GM12801 (cell line): ENCODE measurements at regions not wholly inside any gene's neighbourhood (a gene's known extent, or its start where the extent isn't known, plus 50 kb on each side); places are given as distances from the start of the nearest gene placed in this dataset.

ENCODE experiments used
- CTCF ChIP-seq: IDR thresholded peaks from one replicate; pipeline ENCODE4 v1.5.1; 2011; ENCODE audit warnings: control low read depth; ENCODE audit not compliant: insufficient read length; ENCODE audit errors: extremely low read depth

GRCh38 chr12:13734584-13735152, 246.7 kb downstream of the GRIN2B start:
- no peak for TF ChIP-seq CTCF

- no peak for TF ChIP-seq CTCF
These were observed 253.7 kb downstream of the GRIN2B start for GRCh38 chr12:13727707-13728195.

- TF ChIP-seq CTCF, result no peak
These were observed 256.4 kb downstream of the GRIN2B start for GRCh38 chr12:13725049-13725448.

GRCh38 chr12:13724136-13724535, 257.3 kb downstream of the GRIN2B start:
- no peak for TF ChIP-seq CTCF

GRCh38 chr12:13719986-13720385, 261.4 kb downstream of the GRIN2B start:
- no peak for TF ChIP-seq CTCF

GRCh38 chr12:13718271-13718670, 263.1 kb downstream of the GRIN2B start:
- no peak for TF ChIP-seq CTCF

GRCh38 chr12:13716119-13716518, 265.3 kb downstream of the GRIN2B start:
- TF ChIP-seq CTCF, result no peak
